ENCODE measurements at regions not wholly inside any gene's neighbourhood (a gene's known extent, or its start where the extent isn't known, plus 50 kb on each side); places are given as distances from the start of the nearest gene placed in this dataset.

DNA sequence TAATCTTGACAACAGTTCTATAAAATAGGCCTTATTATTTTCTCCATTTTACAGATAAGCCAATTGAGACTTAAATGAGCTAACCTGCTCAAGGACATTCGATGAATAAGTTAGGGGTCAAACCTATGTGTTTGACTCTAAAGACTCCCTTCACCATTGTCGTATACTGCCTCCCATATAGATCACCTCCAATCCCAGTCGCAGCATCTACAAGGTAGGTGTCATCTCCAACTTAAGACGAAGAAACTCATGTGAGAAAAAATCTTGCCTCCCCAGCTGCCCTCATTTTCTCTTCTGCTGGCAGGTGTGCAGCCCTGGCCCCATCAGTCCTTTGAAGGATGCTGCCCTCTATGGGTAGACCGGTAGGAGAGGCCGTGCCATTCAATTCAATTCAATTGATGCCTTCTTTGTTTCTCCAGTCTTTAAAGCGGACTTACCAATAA lies 75.2 kb upstream of the SMARCA2 start:
- peak; percentile 45 for DNase-seq

DNA sequence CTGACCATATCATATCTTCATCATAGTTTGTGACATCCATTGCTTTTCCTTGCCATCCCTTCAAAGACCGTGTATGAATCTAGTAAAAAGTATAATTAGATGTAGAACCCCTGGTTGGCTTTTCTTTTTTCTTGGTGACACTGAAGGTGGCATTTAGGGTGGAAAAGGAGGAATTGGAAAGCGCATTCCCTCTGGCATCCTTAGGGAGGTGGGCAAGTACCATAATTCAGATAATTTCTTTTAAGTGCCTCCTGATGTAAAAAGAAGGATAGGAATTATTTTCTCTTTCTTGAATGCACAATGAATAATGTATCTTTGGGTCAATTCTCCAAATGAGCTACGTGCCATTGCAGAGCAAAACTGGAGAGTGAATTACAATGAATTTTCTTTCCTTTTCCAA lies 73.2 kb upstream of the SMARCA2 start:
- DNase-seq = no peak

DNA sequence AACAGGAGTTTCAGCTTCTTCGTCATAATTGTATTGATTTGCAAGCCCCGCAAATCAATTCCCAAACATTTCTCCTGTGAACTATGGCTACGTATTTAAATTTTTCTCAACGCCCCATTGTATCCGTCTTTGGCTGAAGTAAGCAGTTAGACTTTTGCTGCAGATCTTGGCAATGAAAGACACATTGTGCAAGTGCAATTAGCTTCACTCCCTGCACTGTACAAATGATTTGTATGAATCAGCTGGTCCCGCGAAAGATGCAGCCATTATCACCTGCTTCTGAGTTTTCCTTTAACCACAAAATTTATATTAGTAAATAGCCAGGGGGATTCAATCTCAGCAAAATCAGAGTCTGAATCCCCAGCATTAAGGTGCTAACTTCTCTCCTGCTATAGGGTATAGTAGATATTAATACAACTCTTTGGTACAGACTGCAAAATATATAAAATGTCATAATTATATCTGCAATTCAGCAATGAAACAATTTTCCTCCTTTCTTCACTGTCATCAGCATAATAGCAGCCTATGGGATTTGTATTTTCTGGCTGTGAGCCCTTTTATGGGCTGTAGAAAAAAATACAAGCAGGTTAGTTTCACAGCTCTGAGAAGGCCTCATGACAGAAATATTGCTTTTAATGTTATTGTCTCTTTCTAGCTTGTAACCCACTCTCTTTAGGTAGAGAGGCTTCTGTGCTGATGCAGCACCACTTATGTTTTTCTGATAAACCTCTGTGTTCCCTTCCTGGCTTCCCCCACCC lies 68.4 kb upstream of the SMARCA2 start:
- no peak for DNase-seq

DNA sequence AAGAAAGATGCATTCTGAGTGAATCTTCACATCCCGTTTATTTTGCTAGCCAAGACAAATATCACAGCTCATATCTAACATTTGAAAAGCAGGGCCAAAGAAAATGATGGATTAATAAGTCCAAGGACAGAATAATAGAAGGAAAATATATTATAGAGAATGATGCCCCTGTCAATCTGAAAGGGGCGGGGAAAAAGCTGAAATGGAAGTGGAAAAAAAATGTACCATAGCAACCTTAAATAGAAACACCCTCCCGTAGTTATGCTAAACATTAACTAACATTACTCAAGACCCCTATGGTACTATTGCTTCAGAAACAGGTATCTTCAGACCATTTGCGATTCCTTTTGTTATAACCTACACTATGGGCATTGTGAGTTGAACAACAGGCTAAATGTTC lies 67.7 kb upstream of the SMARCA2 start:
- no peak for DNase-seq

DNA sequence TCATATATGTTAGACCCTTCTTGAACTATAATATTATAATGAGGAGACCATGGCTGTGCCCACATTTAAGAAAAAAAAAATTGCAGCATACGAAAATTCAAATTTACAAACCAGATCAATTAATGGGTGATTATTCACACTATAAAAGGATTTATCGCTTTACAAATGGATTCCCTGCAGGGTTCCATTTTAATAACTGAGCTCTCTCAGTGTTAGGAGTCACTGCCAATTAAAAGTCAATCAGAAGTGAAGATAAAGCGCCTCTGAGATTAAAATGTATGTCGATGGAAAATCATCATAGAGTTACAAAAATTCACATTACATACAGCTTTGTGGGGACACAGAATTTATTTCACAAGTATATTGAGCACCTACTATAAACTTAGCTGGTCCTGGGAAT lies 66.6 kb upstream of the SMARCA2 start:
- DNase-seq = no peak

DNA sequence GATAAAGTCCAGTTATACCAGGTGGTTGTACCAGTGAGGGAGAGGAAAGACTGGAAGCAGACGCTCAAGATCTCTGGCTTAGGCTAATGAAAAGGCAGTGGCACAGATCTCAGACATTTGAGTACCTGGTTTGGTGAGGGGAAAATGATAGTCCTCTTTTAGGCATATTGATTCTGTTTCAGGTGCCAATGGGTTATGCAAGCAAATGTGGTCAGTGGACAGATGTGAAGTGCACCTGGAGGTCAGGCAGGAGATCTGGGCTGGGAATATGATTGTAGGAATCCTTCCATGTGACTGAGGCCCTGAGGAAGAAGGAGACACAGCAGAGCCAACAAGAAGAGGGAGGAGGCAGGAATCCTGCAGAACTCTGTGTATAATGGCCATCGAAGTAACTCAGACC lies 63.7 kb upstream of the SMARCA2 start:
- no peak for DNase-seq

DNA sequence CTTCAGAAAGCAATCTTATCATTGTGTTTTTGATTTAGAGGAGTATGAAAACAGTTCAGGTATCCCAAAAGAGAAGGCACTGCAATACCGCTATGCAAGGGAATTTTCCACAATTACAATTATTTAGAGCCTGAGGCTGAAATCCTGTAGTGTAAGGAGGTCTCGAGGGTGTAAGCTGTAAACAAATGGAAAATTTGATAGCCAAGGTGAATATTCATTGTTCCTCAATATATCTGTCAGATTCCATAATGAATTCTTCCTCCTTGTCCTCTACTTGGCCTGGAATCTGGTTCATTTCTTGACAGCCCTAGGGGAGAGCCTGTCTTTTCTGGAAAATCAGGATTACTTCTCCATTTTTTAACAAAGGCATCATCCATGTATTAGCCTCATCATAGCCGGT lies 63.1 kb upstream of the SMARCA2 start:
- DNase-seq = no peak

DNA sequence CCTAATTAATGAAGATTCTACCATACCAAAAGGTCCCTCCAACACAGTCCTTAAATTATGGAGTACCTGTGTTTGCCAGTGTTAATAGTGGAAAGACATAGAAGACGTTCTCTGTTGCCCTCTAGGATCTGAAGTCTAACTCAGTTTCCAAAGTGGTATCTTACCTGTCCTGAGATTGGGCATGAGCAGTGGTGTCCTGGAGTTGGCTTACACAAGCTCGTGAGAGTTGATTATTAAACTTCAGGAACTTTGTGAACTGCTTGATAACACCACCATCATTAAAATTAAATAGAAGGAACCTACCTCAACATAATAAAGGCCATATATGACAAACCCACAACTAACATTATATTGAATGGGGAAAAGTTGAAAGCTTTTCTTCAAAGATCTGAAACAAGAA lies 60.9 kb upstream of the SMARCA2 start:
- no peak for DNase-seq

DNA sequence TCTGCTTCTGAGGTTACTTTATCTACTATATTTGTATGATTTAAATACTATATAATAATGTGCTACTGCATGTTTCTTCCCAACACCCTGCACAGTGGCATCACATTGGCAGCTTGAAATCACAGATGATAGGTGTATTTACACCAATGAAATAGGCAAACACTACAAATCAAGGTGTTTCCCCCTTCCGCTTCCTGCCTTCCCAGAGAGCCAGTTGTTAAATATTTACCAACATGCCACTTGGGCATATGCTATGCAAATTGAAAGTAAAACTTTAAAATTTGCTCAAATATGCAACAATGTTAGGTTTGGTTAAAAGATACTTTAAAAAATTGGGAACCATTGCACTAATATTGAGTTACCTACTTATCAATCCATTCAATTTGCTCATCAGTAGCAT lies 58.2 kb upstream of the SMARCA2 start:
- no peak for DNase-seq

DNA sequence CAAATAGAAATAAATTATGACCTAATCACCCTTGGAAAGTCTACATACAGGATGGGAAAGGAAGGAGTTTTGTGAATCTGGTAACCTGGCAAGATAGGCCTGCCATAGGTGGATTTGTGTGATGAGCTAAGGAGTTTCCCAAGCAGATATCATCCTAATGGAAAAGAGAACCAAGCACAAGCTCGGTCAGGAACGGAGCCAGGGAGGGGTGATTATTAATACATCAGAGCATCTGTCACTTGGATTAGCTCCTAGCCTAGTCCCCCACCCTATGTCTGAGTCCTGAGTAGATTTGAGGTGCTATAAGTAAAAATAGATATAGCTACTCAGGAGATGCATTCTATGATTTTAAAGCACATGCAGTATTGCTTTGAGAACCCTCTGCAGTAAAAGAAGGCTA lies 57.3 kb upstream of the SMARCA2 start:
- no peak for DNase-seq

DNA sequence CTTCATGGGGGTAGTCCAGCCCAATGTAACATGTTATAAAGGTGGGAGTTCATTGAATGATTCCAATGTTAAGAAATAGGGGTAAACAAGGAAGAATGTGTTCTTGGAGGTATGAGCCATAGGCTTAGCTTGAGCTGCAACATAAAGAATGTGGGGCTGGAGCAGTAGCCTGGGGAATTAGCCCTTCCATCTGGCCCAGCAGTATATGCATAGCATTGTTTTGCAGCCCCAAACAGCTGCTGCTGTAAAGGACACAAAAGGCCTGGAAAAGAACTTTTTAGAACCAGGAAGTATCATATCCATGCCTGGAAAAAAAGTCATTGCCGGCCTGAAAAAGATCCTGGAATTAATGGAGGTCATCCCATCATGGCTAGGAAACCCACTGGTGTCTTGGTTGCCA lies 55.8 kb upstream of the SMARCA2 start:
- DNase-seq = no peak

DNA sequence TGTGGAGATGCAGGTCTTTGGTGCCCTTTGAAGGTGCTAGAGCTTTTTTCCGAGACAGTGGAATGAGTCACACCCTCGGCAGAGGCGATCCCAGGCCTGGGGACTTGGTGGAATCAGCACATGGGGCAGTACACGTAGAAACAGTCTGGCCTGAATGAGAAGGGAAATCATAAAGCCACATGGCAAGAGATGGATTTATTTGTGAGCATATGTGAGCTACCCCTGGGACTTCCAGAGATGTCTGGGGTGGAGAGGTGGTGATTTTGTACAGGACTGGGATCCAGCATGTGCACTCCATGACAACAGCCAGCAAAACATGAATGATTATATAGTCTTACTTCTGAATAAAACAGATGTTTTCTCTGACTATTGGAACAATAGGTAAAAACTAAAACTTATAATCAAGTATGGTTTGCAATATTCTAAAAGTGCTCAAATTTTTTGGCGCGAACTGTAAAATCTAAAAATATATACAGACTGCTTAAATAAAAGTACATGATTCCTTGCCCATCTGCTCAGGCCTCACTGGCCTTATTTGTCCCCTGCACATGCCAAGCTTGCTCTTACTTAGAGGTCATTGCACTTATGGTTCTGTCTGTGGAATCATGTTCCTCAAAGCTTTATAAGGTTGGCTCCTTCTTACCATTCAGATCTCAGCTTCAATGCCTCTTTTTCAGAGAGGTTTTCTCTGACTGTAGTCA lies 54.7 kb upstream of the SMARCA2 start:
- DNase-seq = no peak

DNA sequence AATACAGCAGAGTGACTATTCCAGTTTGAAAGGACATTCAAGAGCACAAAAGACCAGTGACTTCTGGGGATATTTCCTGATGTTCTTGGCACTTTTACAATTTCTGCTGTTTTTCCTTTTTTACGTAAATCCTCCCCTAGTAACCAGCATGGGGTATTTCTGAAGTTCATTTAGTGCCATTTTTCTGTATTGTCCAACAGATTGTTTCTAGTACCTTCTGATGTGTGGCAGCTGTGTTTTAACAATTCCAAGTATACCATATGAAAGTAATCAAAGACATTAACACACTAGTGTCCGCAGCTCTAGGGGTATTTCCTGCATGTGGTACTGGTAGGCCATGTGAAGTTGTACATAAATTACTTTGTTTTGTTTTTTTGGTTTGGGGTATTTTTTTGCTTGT lies 53.0 kb upstream of the SMARCA2 start:
- no peak for DNase-seq

DNA sequence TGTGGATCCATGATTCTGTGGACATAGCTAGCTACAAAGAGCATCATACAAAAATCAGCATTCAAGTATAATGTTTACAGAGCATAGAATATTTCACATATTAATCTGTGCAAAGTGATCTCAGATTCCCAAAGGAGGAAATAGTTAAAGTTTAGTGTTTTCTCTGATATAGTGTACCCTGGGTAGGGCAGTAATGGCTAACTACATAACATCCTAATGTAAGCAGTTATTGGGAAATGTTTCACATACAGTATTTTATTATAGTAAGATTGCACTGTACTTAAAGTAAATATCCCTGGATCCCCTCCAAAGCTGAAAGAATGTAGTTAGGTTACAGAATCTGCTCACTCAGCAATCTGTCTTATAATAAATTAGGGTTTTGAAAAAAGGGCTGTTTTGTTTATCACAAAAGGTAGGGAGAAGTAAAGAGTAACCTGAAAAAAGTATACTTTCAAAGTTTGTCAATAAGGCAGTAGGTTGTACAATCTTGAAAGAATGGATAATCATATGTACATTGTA lies 52.5 kb upstream of the SMARCA2 start:
- DNase-seq = no peak

DNA sequence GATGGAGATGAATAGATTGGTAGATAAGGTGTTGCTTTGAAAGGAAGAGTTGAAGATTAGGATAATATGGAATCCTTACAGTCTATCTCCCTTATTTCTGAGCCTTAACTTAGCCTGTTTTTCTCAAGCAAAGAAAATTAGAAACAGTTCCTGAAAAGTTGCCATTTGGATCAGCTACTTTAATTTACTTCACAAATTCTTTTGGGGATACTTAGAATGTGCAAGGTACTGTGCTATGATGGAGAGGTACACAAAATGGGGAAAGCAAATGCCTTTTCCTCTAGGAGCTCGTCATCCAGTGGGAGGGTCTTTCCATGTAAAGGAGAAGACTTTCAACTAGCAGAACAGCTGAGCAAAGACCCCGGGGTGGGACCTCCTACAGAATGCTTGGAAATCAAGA lies 51.1 kb upstream of the SMARCA2 start:
- no peak for DNase-seq

All from CD4-positive, alpha-beta T cell treated with Interleukin-17A for 1 hour (primary cell).